ENCODE measurements at regions not wholly inside any gene's neighbourhood (a gene's known extent, or its start where the extent isn't known, plus 50 kb on each side); places are given as distances from the start of the nearest gene placed in this dataset.

- TF ChIP-seq CTCF (optimal IDR thresholded peaks at IDR 0.05 in 1 of 3, IDR thresholded peaks at IDR 0.05 in 1 of 3, conservative IDR thresholded peaks at IDR 0.05 in 1 of 3; ENCODE audit: extremely low read depth in 1 of 3, insufficient read depth in 2 of 3, low read length in 3 of 3) (no peak), EZH2 (IDR thresholded peaks at IDR 0.05; ENCODE audit: low read length) (no peak)
Observed at GRCh38 chr12:86551146-86551571, 295.0 kb upstream of the MGAT4C start.

All from keratinocyte (primary cell).